ENCODE measurements at regions not wholly inside any gene's neighbourhood (a gene's known extent, or its start where the extent isn't known, plus 50 kb on each side); places are given as distances from the start of the nearest gene placed in this dataset.

- no peak overlapping the region for H3K4me2 ChIP-seq (ENCODE audit: low read depth, low read length, poor library complexity, severe bottlenecking)
Observed at GRCh38 chr6:117072134-117072533, 193.2 kb upstream of the VGLL2 start.

GRCh38 chr6:117072781-117073180, 192.6 kb upstream of the VGLL2 start:
- no peaks in the 10 kb centered on the region for H3F3A ChIP-seq (ENCODE audit: low read depth)
- H4K20me1 ChIP-seq (ENCODE audit: insufficient read depth, low read length, poor library complexity, severe bottlenecking): no peaks in the 10 kb centered on the region
- no peaks in the 10 kb centered on the region for H3K27me3 ChIP-seq (ENCODE audit: insufficient read depth, low read length, poor library complexity, severe bottlenecking)
- no peak overlapping the region for H3K4me3 ChIP-seq (ENCODE audit: low read length, poor library complexity, severe bottlenecking)
- no peak overlapping the region for H3K9ac ChIP-seq (ENCODE audit: low read depth, low read length, poor library complexity, severe bottlenecking)
- H3K79me2 ChIP-seq (ENCODE audit: insufficient read depth, low read length): no peaks in the 10 kb centered on the region
- H3K9me2 ChIP-seq (replicated peaks; ENCODE audit: low read depth, low read length): no peaks in the 10 kb centered on the region
- no peaks in the 10 kb centered on the region for H3K4me1 ChIP-seq (ENCODE audit: insufficient read depth, low read length, poor library complexity, severe bottlenecking)
- H3K9me3 ChIP-seq (ENCODE audit: insufficient read depth, low read depth, low read length): no peaks in the 10 kb centered on the region
- H3K4me2 ChIP-seq (ENCODE audit: low read depth, low read length, poor library complexity, severe bottlenecking): no peak overlapping the region
- TF ChIP-seq CTCF (conservative IDR thresholded peaks at IDR 0.05; ENCODE audit: low read length) (no peak), EZH2phosphoT487 (IDR thresholded peaks at IDR 0.05; ENCODE audit: borderline replicate concordance) (no peak)
- H3K36me3 ChIP-seq (ENCODE audit: insufficient read depth, low read length): no peaks in the 10 kb centered on the region
- no peak overlapping the region for H2AFZ ChIP-seq (ENCODE audit: low read length)

More at GRCh38 chr6:117072134-117072533, 193.2 kb upstream of the VGLL2 start:
- no peaks in the 10 kb centered on the region for H3K79me2 ChIP-seq (ENCODE audit: insufficient read depth, low read length)
- H3K27me3 ChIP-seq (ENCODE audit: insufficient read depth, low read length, poor library complexity, severe bottlenecking): no peaks in the 10 kb centered on the region
- no peaks in the 10 kb centered on the region for H3K36me3 ChIP-seq (ENCODE audit: insufficient read depth, low read length)
- H2AFZ ChIP-seq (ENCODE audit: low read length): no peak overlapping the region
- no peaks in the 10 kb centered on the region for H3K9me3 ChIP-seq (ENCODE audit: insufficient read depth, low read depth, low read length)
- no peaks in the 10 kb centered on the region for H3F3A ChIP-seq (ENCODE audit: low read depth)
- TF ChIP-seq CTCF (conservative IDR thresholded peaks at IDR 0.05; ENCODE audit: low read length) (no peak), EZH2phosphoT487 (IDR thresholded peaks at IDR 0.05; ENCODE audit: borderline replicate concordance) (no peak)
- no peaks in the 10 kb centered on the region for H4K20me1 ChIP-seq (ENCODE audit: insufficient read depth, low read length, poor library complexity, severe bottlenecking)
- H3K9me2 ChIP-seq (replicated peaks; ENCODE audit: low read depth, low read length): no peaks in the 10 kb centered on the region
- H3K4me3 ChIP-seq (ENCODE audit: low read length, poor library complexity, severe bottlenecking): no peak overlapping the region
- no peaks in the 10 kb centered on the region for H3K4me1 ChIP-seq (ENCODE audit: insufficient read depth, low read length, poor library complexity, severe bottlenecking)
- H3K9ac ChIP-seq (ENCODE audit: low read depth, low read length, poor library complexity, severe bottlenecking): no peak overlapping the region

- Histone ChIP-seq H3F3A (ENCODE audit: low read depth) (no peaks in the 10 kb centered on the region), H3K9me2 (replicated peaks; ENCODE audit: low read depth, low read length) (no peaks in the 10 kb centered on the region), H3K27me3 (ENCODE audit: insufficient read depth, low read length, poor library complexity, severe bottlenecking) (no peaks in the 10 kb centered on the region), H3K36me3 (ENCODE audit: insufficient read depth, low read length) (no peaks in the 10 kb centered on the region), H3K4me1 (ENCODE audit: insufficient read depth, low read length, poor library complexity, severe bottlenecking) (no peaks in the 10 kb centered on the region), H3K79me2 (ENCODE audit: insufficient read depth, low read length) (no peaks in the 10 kb centered on the region), H2AFZ (ENCODE audit: low read length) (no peak overlapping the region), H3K9ac (ENCODE audit: low read depth, low read length, poor library complexity, severe bottlenecking) (no peak overlapping the region), H3K4me3 (ENCODE audit: low read length, poor library complexity, severe bottlenecking) (no peak overlapping the region), H3K4me2 (ENCODE audit: low read depth, low read length, poor library complexity, severe bottlenecking) (no peak overlapping the region), H4K20me1 (ENCODE audit: insufficient read depth, low read length, poor library complexity, severe bottlenecking) (no peaks in the 10 kb centered on the region), H3K9me3 (ENCODE audit: insufficient read depth, low read depth, low read length) (no peaks in the 10 kb centered on the region)
- TF ChIP-seq EZH2phosphoT487 (IDR thresholded peaks at IDR 0.05; ENCODE audit: borderline replicate concordance): no peak
Observed at GRCh38 chr6:117074672-117075071, 190.7 kb upstream of the VGLL2 start.

- TF ChIP-seq CTCF (conservative IDR thresholded peaks at IDR 0.05; ENCODE audit: low read length): no peak
- no peak for TF ChIP-seq EZH2phosphoT487 (IDR thresholded peaks at IDR 0.05; ENCODE audit: borderline replicate concordance)
- no peaks in the 10 kb centered on the region for H3K27me3 ChIP-seq (ENCODE audit: insufficient read depth, low read length, poor library complexity, severe bottlenecking)
- no peaks in the 10 kb centered on the region for H3K9me2 ChIP-seq (replicated peaks; ENCODE audit: low read depth, low read length)
- no peak overlapping the region for H2AFZ ChIP-seq (ENCODE audit: low read length)
- H3K4me1 ChIP-seq (ENCODE audit: insufficient read depth, low read length, poor library complexity, severe bottlenecking): no peaks in the 10 kb centered on the region
- H3K4me3 ChIP-seq (ENCODE audit: low read length, poor library complexity, severe bottlenecking): no peak overlapping the region
- no peak overlapping the region for H3K9ac ChIP-seq (ENCODE audit: low read depth, low read length, poor library complexity, severe bottlenecking)
- H4K20me1 ChIP-seq (ENCODE audit: insufficient read depth, low read length, poor library complexity, severe bottlenecking): no peaks in the 10 kb centered on the region
- H3K4me2 ChIP-seq (ENCODE audit: low read depth, low read length, poor library complexity, severe bottlenecking): no peak overlapping the region
- no peaks in the 10 kb centered on the region for H3F3A ChIP-seq (ENCODE audit: low read depth)
- no peaks in the 10 kb centered on the region for H3K79me2 ChIP-seq (ENCODE audit: insufficient read depth, low read length)
- no peaks in the 10 kb centered on the region for H3K36me3 ChIP-seq (ENCODE audit: insufficient read depth, low read length)
- H3K9me3 ChIP-seq (ENCODE audit: insufficient read depth, low read depth, low read length): no peaks in the 10 kb centered on the region
Observed at GRCh38 chr6:117075218-117075617, 190.1 kb upstream of the VGLL2 start.
